ENCODE measurements at regions not wholly inside any gene's neighbourhood (a gene's known extent, or its start where the extent isn't known, plus 50 kb on each side); places are given as distances from the start of the nearest gene placed in this dataset.

- Histone ChIP-seq H3K9me3 (no peaks in the 10 kb centered on the region), H3K4me1 (no peaks in the 10 kb centered on the region), H3K4me3 (no peak overlapping the region), H3K27ac (no peak overlapping the region), H3K27me3 (no peaks in the 10 kb centered on the region), H3K36me3 (no peaks in the 10 kb centered on the region)
- TF ChIP-seq, protein P1, sequence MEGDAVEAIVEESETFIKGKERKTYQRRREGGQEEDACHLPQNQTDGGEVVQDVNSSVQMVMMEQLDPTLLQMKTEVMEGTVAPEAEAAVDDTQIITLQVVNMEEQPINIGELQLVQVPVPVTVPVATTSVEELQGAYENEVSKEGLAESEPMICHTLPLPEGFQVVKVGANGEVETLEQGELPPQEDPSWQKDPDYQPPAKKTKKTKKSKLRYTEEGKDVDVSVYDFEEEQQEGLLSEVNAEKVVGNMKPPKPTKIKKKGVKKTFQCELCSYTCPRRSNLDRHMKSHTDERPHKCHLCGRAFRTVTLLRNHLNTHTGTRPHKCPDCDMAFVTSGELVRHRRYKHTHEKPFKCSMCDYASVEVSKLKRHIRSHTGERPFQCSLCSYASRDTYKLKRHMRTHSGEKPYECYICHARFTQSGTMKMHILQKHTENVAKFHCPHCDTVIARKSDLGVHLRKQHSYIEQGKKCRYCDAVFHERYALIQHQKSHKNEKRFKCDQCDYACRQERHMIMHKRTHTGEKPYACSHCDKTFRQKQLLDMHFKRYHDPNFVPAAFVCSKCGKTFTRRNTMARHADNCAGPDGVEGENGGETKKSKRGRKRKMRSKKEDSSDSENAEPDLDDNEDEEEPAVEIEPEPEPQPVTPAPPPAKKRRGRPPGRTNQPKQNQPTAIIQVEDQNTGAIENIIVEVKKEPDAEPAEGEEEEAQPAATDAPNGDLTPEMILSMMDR (IDR thresholded peaks at IDR 0.05), result no peak
- TF ChIP-seq POLR2A (IDR thresholded peaks at IDR 0.05), result no peak
- TF ChIP-seq EP300 (IDR thresholded peaks at IDR 0.05), result no peak
- no peak for DNase-seq (ENCODE audit: low spot score in 2 of 2)
Measured at GRCh38 chr5:124839371-124839998, 93.0 kb upstream of the ZNF608 start.

- TF ChIP-seq, protein P1 (IDR thresholded peaks at IDR 0.05), result no peak
- TF ChIP-seq EP300 (IDR thresholded peaks at IDR 0.05), result no peak
- no peak for TF ChIP-seq POLR2A (IDR thresholded peaks at IDR 0.05)
- 89 to 91% methylated on average over 12 of the region's 12 CpGs for WGBS, 2 donors
- no peak overlapping the region for H3K27ac ChIP-seq
- H3K4me1 ChIP-seq, result no peaks in the 10 kb centered on the region
- H3K27me3 ChIP-seq, result no peaks in the 10 kb centered on the region
- no peaks in the 10 kb centered on the region for H3K9me3 ChIP-seq
- DNase-seq (ENCODE audit: low spot score in 2 of 2), result no peak
- no peak overlapping the region for H3K4me3 ChIP-seq
- no peaks in the 10 kb centered on the region for H3K36me3 ChIP-seq
Measured at GRCh38 chr5:124841829-124842712, 95.6 kb upstream of the ZNF608 start.

- H3K4me1 ChIP-seq, result no peaks in the 10 kb centered on the region
- no peaks in the 10 kb centered on the region for H3K9me3 ChIP-seq
- no peaks in the 10 kb centered on the region for H3K36me3 ChIP-seq
- TF ChIP-seq POLR2A (IDR thresholded peaks at IDR 0.05) (no peak), EP300 (IDR thresholded peaks at IDR 0.05) (no peak)
- TF ChIP-seq, protein P1 (IDR thresholded peaks at IDR 0.05), result no peak
- no peak overlapping the region for H3K4me3 ChIP-seq
- H3K27ac ChIP-seq, result no peak overlapping the region
- H3K27me3 ChIP-seq, result no peaks in the 10 kb centered on the region
- no peak for DNase-seq (ENCODE audit: low spot score in 2 of 2)
- 93 to 95% methylated on average over 10 of the region's 10 CpGs for WGBS, 2 donors
Measured at GRCh38 chr5:124842725-124843595, 96.5 kb upstream of the ZNF608 start.

DNA sequence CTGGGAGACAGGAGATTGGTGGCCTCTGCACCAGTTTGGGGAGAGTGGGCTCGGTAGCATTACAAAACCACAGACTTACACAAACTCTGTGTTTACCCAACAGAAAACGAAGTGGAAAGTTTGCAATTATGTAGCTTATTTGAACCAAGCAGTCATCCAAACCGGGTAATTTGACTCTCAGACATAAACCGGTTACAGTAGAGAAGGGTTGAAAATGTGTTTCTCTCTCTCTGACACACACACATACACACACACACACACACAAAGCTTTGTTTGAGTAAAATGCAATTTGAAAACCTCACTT, 97.1 kb upstream of the ZNF608 start:
- H3K4me3 ChIP-seq, result no peak overlapping the region
- WGBS, 2 donors, result 53 to 55% methylated on average over 4 of the region's 4 CpGs
- DNase-seq (ENCODE audit: low spot score in 2 of 2), result no peak
- no peaks in the 10 kb centered on the region for H3K9me3 ChIP-seq
- H3K27ac ChIP-seq, result no peak overlapping the region
- TF ChIP-seq POLR2A (IDR thresholded peaks at IDR 0.05) (no peak), EP300 (IDR thresholded peaks at IDR 0.05) (no peak)
- TF ChIP-seq, protein P1 (IDR thresholded peaks at IDR 0.05), result no peak
- H3K36me3 ChIP-seq, result no peaks in the 10 kb centered on the region
- H3K27me3 ChIP-seq, result no peaks in the 10 kb centered on the region
- H3K4me1 ChIP-seq, result no peaks in the 10 kb centered on the region

Measured in tibial nerve (tissue), 4 donors.